H9 (cell line): ENCODE measurements at regions not wholly inside any gene's neighbourhood (a gene's known extent, or its start where the extent isn't known, plus 50 kb on each side); places are given as distances from the start of the nearest gene placed in this dataset.

Experiments used
- DNase-seq: peaks from one replicate; pipeline ENCODE4 v3.0.0-alpha.2; 2017
- H2AFZ ChIP-seq: one replicate; pipeline ENCODE4 v1.6.1; 2013; ENCODE audit warnings: mild to moderate bottlenecking, low read length, control low read depth, moderate library complexity
- H2AK5ac ChIP-seq: 2 replicates; pipeline ENCODE4 v1.6.1; 2013; ENCODE audit warnings: low read length, control low read depth, mixed read lengths; ENCODE audit not compliant: insufficient read length
- H2BK120ac ChIP-seq: one replicate; pipeline ENCODE4 v1.6.1; 2013; ENCODE audit warnings: low read depth, mild to moderate bottlenecking, low read length, control low read depth, inconsistent platforms; ENCODE audit not compliant: poor library complexity, severe bottlenecking
- H2BK12ac ChIP-seq: 2 replicates; pipeline ENCODE4 v1.6.1; 2013; ENCODE audit warnings: low read length, control low read depth, mixed read lengths, low read depth; ENCODE audit not compliant: insufficient read length
- H2BK15ac ChIP-seq: 2 replicates; pipeline ENCODE4 v1.6.1; 2013; ENCODE audit warnings: low read depth, low read length, control low read depth
- H2BK20ac ChIP-seq: one replicate; pipeline ENCODE4 v1.6.1; 2013; ENCODE audit warnings: low read depth, mild to moderate bottlenecking, low read length, control low read depth, inconsistent platforms; ENCODE audit not compliant: poor library complexity, severe bottlenecking
- H2BK5ac ChIP-seq: 2 replicates; pipeline ENCODE4 v1.6.1; 2013; ENCODE audit warnings: low read length, control low read depth, mixed read lengths; ENCODE audit not compliant: insufficient read length
- H3K14ac ChIP-seq: 2 replicates; pipeline ENCODE4 v1.6.1; 2013; ENCODE audit warnings: low read length, control low read depth; ENCODE audit not compliant: insufficient read depth
- H3K18ac ChIP-seq: 2 replicates; pipeline ENCODE4 v1.6.1; 2013; ENCODE audit warnings: low read depth, mild to moderate bottlenecking, mixed read lengths, low read length, control low read depth; ENCODE audit not compliant: insufficient read length
- H3K23ac ChIP-seq: 2 replicates; pipeline ENCODE4 v1.6.1; 2013; ENCODE audit warnings: low read length, control low read depth, mixed read lengths, low read depth; ENCODE audit not compliant: insufficient read length
- H3K23me2 ChIP-seq: 2 replicates; pipeline ENCODE4 v1.6.1; 2013; ENCODE audit warnings: low read depth, mild to moderate bottlenecking, mixed read lengths, low read length, control low read depth; ENCODE audit not compliant: insufficient read length, poor library complexity, severe bottlenecking
- H3K27ac ChIP-seq: 2 replicates; pipeline ENCODE4 v1.5.1; 2013; ENCODE audit warnings: low read length, control low read depth, mixed read lengths, low read depth; ENCODE audit not compliant: insufficient read length
- H3K27me3 ChIP-seq: 2 replicates; pipeline ENCODE4 v1.6.1; 2013; ENCODE audit warnings: low read length, control low read depth, inconsistent platforms; ENCODE audit not compliant: insufficient read depth
- H3K4ac ChIP-seq: 2 replicates; pipeline ENCODE4 v1.6.1; 2013; ENCODE audit warnings: low read depth, mild to moderate bottlenecking, control low read depth, inconsistent platforms, low read length, moderate library complexity
- H3K4me1 ChIP-seq: 2 replicates; pipeline ENCODE4 v1.6.1; 2013; ENCODE audit warnings: low read length, control low read depth, inconsistent platforms; ENCODE audit not compliant: insufficient read depth
- H3K4me2 ChIP-seq: 2 replicates; pipeline ENCODE4 v1.6.1; 2013; ENCODE audit warnings: low read length, control low read depth, mixed read lengths; ENCODE audit not compliant: insufficient read length, insufficient read depth
- H3K56ac ChIP-seq: 2 replicates; pipeline ENCODE4 v1.6.1; 2013; ENCODE audit warnings: low read depth, mild to moderate bottlenecking, mixed read lengths, low read length, control low read depth; ENCODE audit not compliant: insufficient read length
- H3K79me1 ChIP-seq: 2 replicates; pipeline ENCODE4 v1.6.1; 2013; ENCODE audit warnings: low read depth, mild to moderate bottlenecking, moderate library complexity, low read length, control low read depth, inconsistent platforms; ENCODE audit not compliant: insufficient read depth, poor library complexity, severe bottlenecking
- H3K79me2 ChIP-seq: 2 replicates; pipeline ENCODE4 v1.6.1; 2013; ENCODE audit warnings: low read length, control low read depth, inconsistent platforms; ENCODE audit not compliant: insufficient read depth
- H3K9ac ChIP-seq: 2 replicates; pipeline ENCODE4 v1.6.1; 2013; ENCODE audit warnings: low read length, control low read depth, mixed read lengths; ENCODE audit not compliant: insufficient read length; ENCODE audit errors: extremely low read depth
- H3K9me3 ChIP-seq: one replicate; pipeline ENCODE4 v1.6.1; 2013; ENCODE audit warnings: low read depth, low read length, inconsistent platforms; ENCODE audit not compliant: control insufficient read depth
- H3T11ph ChIP-seq: one replicate; pipeline ENCODE4 v1.6.1; 2013; ENCODE audit warnings: mild to moderate bottlenecking, low read length, control low read depth, inconsistent platforms
- H4K20me1 ChIP-seq: one replicate; pipeline ENCODE4 v1.6.1; 2013; ENCODE audit not compliant: control insufficient read depth, insufficient read length, insufficient read depth
- H4K5ac ChIP-seq: 2 replicates; pipeline ENCODE4 v1.6.1; 2013; ENCODE audit warnings: low read depth, mild to moderate bottlenecking, mixed read lengths, low read length, control low read depth; ENCODE audit not compliant: insufficient read length
- H4K8ac ChIP-seq: replicated peaks from 2 replicates; pipeline ENCODE4 v1.6.1; 2013; ENCODE audit warnings: low read length, control low read depth, mixed read lengths, low read depth; ENCODE audit not compliant: insufficient read length
- H4K91ac ChIP-seq: 2 replicates; pipeline ENCODE4 v1.6.1; 2013; ENCODE audit warnings: low read depth, mild to moderate bottlenecking, moderate library complexity, mixed read lengths, low read length, control low read depth; ENCODE audit not compliant: insufficient read length
- H3K27ac Mint-ChIP-seq, 3 experiments: 2 replicates in 2 of 3; 3 replicates in 1 of 3; pipeline ENCODE4 v1.8.0; 2020 to 2021; ENCODE audit warnings: mixed read lengths in 3 of 3, mild to moderate bottlenecking in 1 of 3, moderate library complexity in 1 of 3
- H3K27me3 Mint-ChIP-seq: 2 replicates; pipeline ENCODE4 v1.8.0; 2021; ENCODE audit warnings: low read depth, mild to moderate bottlenecking, moderate library complexity, mixed read lengths
- H3K36me3 Mint-ChIP-seq, 3 experiments: 2 replicates in 2 of 3; 3 replicates in 1 of 3; pipeline ENCODE4 v1.8.0; 2020 to 2021; ENCODE audit warnings: low read depth in 3 of 3, mixed read lengths in 3 of 3; ENCODE audit not compliant: insufficient read depth in 1 of 3
- H3K4me1 Mint-ChIP-seq, 2 experiments: 2 replicates each; pipeline ENCODE4 v1.8.0; 2020; ENCODE audit warnings: mixed read lengths in 2 of 2
- H3K4me3 Mint-ChIP-seq, 2 experiments: 2 replicates in 1 of 2; 3 replicates in 1 of 2; pipeline ENCODE4 v1.8.0; 2020 to 2021; ENCODE audit warnings: mild to moderate bottlenecking in 2 of 2, mixed read lengths in 2 of 2, moderate library complexity in 1 of 2
- H3K9me3 Mint-ChIP-seq, 2 experiments: 2 replicates in 1 of 2; 3 replicates in 1 of 2; pipeline ENCODE4 v1.8.0; 2020; ENCODE audit warnings: mild to moderate bottlenecking in 2 of 2, mixed read lengths in 2 of 2, moderate library complexity in 1 of 2
- WGBS: extraction: QIAGEN DNeasy Blood & Tissue Kit; methylation state at CpG from one replicate; pipeline ENCODE4 v1.1.7; 2013; ENCODE audit warnings: missing lambda C conversion rate, low lambda C conversion rate, mixed read lengths; ENCODE audit not compliant: insufficient read length; ENCODE audit errors: extremely low coverage; 5-methylcytosine and 5-hydroxymethylcytosine counted together
- TF ChIP-seq, protein P1 (sequence below): fragments of 200-600 bp; sonication (generic); conservative IDR thresholded peaks from 3 replicates; pipeline ENCODE4 v1.8.0; 2021; ENCODE audit warnings: antibody characterized with exemption, mild to moderate bottlenecking

DNA sequence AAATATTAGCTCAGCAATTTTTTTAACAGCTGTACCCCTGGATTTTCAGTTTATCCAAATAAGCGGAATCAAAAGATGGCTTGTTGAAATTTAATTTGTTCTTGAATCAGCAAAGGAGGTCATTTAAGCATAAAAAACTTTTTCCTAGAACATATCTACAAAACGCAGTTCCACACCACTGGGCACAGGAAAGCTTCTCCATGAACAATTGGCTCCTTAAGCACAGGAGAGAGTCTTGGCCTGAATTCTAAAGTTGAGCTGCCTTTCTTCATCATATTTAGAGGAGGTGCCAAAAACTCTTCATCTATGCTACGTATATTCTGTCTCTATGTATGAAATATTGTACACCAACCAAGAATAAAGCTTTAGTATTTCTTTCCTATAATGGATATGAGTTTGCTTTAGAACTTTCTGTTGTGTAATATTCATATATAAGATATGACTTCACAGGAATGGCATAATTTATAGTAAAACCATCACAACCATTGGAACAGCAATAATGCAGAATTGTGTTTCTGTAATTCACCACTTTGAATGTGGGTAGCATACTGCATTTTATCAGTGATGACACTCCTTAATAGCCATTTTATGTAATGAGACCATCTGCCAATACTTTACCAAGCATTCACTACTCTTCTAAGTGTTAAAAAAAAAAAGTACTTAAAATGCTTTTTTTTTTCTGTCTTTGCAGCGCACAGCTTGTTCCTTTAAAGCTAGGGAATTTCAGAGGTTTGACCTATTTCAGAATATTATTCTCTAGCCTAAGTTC lies 263.7 kb downstream of the SLITRK6 start:
- no peak for DNase-seq
- peaks cover 3 to 5% of the 10 kb centered on the region in 2 experiments; a peak in 3 of 4 replicates for H3K4me1 Mint-ChIP-seq

More for the DNA sequence above, 263.7 kb downstream of the SLITRK6 start:
- Histone ChIP-seq H4K20me1 (no peaks in the 10 kb centered on the region), H3T11ph (no peak overlapping the region), H3K4me2 (no peak overlapping the region), H4K91ac (no peak overlapping the region), H3K4ac (no peak overlapping the region), H3K79me2 (no peaks in the 10 kb centered on the region), H3K27me3 (no peaks in the 10 kb centered on the region), H3K79me1 (no peaks in the 10 kb centered on the region), H3K4me1 (no peaks in the 10 kb centered on the region), H2AFZ (no peak overlapping the region), H2BK15ac (no peak overlapping the region), H3K27ac (no peak overlapping the region), H3K23ac (no peak overlapping the region), H2BK20ac (no peak overlapping the region), H3K18ac (no peak overlapping the region), H3K9me3 (no peaks in the 10 kb centered on the region), H4K8ac (no peak overlapping the region), H3K56ac (no peak overlapping the region), H3K23me2 (no peaks in the 10 kb centered on the region), H2BK5ac (no peak overlapping the region), H2AK5ac (no peak overlapping the region), H2BK120ac (no peak overlapping the region), H4K5ac (no peak overlapping the region), H2BK12ac (no peak overlapping the region), H3K9ac (no peak overlapping the region), H3K14ac (no peak overlapping the region)
- H3K27me3 Mint-ChIP-seq, result no peaks in the 10 kb centered on the region
- no peaks in the 10 kb centered on the region for H3K9me3 Mint-ChIP-seq
- H3K36me3 Mint-ChIP-seq, result no peaks in the 10 kb centered on the region
- H3K4me3 Mint-ChIP-seq, result no peak overlapping the region
- TF ChIP-seq, protein P1, sequence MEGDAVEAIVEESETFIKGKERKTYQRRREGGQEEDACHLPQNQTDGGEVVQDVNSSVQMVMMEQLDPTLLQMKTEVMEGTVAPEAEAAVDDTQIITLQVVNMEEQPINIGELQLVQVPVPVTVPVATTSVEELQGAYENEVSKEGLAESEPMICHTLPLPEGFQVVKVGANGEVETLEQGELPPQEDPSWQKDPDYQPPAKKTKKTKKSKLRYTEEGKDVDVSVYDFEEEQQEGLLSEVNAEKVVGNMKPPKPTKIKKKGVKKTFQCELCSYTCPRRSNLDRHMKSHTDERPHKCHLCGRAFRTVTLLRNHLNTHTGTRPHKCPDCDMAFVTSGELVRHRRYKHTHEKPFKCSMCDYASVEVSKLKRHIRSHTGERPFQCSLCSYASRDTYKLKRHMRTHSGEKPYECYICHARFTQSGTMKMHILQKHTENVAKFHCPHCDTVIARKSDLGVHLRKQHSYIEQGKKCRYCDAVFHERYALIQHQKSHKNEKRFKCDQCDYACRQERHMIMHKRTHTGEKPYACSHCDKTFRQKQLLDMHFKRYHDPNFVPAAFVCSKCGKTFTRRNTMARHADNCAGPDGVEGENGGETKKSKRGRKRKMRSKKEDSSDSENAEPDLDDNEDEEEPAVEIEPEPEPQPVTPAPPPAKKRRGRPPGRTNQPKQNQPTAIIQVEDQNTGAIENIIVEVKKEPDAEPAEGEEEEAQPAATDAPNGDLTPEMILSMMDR, result no peak
- H3K27ac Mint-ChIP-seq, result no peak overlapping the region
- no CpG with 5 or more reads among the region's 4 CpGs for WGBS
